HG03097 (cell line): ENCODE measurements at regions not wholly inside any gene's neighbourhood (a gene's known extent, or its start where the extent isn't known, plus 50 kb on each side); places are given as distances from the start of the nearest gene placed in this dataset.

Experiments
- ATAC-seq: cut with Tn5 transposase; IDR thresholded peaks from one replicate; pipeline ENCODE4 v1.9.1; 2021; ENCODE audit not compliant: unreplicated experiment, low FRiP score

DNA sequence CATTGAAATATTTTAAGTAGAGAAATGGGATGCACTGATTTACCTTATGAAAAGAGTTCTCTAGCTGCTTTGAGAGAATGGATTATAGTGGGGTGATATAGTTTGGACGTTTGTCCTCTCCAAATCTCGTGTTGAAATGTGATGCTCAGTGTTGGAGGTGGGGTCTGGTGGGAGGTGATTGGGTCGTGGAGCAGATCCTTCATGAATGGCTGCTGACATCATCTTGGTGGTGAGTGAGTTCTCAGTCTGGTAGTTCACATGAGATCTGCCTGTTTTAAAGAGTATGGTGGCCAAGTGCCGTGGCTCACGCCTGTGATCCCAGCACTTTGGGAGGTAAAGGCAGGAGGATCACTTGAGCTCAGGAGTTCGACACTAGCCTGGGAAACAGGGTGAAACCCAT lies 58.7 kb upstream of the SH3RF3 start:
- ATAC-seq: no peak

DNA sequence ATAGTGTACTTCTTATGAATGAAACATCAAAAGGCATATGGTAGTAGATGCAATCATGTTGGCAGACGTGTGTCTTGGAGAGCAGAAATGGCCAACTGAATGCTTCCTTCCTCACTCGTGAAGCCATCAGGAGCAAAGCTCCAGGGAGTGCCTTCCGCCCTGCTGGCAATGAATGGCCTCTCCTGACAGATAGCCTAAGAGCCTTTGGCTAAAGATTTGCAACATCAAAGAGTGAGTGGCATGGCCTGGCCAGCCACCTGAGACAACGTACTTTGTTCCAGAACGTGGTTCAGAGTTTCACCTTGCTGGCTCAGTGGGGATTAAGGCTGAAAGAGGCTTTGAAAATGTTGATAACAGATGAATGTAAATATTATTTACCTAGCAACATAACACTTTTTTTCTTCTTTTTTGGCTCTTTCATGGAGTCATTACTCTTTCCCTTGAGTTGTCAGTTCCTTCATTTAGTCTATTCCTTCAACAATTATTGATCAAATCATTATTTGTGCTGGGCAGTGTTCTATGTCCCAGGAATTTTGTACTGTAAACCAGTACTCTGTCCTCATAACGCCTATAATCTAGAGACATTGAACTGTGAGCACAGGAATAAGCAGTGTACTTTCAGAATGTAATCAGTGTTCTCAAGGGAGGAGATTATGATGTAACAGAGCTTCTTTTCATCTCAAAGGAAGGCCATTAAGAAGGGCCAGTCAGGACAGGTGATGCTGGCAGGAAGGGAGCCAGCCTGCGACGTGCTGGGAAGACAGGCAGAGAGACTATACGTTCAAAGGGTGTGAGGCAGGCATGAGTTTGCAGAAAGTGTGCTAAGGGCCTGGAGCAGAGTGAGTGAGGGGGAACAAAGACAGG lies 59.4 kb upstream of the SH3RF3 start:
- no peak for ATAC-seq

DNA sequence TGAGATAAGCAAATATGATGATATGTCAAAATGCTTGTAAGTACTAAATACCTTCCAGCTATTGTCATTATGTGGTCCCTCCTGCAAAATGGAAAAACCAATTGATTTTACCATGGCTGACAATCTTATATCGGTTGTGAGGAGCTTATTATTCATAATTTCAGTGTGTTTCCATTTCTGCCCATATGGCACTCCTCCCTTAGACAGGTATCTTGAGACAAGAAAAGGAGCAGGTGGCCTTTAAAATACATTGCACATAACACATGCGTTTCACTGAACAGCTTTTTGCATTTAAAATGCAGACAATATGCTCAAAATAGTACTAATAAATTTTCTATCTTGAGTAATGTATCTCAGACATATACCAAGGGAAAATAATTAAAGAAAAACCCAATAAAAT lies 60.2 kb upstream of the SH3RF3 start:
- ATAC-seq: no peak

DNA sequence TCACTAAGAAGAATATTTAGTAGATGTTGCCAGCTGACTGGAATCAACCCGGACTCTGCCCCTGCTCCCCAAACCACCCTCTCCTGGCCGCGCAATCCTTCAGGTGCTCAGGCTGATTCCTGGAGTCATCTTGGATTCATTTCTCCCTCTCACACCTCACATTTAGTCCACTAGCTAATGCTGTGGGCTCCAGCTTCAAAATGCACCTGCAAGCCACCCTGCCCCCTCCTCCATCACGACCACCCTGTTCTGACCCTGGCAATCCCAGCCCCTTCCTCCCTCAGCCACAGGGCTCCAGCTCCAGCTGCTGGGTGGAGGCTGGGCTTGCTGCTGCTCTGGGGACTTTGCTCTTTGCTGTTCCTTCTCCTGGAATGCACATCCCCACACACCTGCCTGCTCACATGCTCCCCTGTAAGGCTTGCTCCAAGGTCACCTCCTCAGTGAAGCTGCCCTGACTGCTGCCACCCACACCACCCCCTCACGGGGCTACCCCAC lies 61.3 kb upstream of the SH3RF3 start:
- ATAC-seq: no peak

DNA sequence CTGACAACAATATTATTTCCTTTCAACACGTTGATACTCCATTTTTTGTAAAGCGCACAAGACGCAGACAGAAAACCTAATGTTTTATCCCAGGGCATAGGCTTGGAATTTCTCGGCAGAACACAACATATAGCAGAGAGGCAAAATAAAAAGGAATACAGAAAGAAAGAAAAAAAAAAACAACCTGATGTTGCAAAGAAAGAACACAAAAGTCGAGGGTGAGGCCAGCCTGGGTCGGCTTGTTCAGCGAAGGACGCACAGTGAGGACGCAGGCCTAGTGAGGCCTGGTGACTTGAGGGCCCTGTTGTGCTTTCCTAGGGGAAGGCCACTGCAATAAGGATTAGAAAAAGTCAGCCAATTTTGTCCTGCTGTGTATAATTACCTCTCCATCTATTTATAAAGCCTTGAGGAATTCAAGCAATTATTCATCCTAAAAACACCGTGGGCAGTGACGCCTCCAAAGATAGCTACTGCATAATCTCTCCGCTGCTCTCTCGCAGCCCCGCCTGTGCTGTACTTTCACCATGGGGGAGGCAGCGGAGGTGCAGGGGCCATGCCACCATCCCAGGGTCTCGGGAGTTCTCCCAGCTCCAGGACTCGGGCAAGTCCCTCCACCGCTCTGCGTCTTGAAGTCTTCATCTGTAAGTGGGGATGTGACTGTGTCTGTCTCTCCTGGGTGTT lies 61.9 kb upstream of the SH3RF3 start:
- ATAC-seq: no peak

DNA sequence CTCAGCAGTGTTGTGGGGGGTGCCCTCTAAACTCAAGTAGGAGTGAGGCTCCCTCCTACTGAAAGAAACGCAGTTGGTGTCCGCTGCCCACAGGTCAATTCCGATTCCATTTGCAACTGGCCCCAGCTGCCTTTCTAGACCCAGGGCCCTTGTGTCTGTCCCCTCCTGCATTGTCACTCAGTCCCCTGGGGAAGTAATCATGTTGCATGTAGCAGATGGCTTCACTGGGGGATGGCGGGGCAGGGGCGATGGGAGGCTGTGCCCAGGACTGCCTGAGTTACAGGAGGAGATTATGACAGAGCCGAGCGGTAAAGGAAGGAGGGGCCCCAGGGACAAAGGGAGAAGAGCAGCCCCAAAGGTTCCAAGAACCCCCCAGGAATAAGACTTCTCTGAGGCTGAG lies 62.5 kb upstream of the SH3RF3 start:
- no peak for ATAC-seq

DNA sequence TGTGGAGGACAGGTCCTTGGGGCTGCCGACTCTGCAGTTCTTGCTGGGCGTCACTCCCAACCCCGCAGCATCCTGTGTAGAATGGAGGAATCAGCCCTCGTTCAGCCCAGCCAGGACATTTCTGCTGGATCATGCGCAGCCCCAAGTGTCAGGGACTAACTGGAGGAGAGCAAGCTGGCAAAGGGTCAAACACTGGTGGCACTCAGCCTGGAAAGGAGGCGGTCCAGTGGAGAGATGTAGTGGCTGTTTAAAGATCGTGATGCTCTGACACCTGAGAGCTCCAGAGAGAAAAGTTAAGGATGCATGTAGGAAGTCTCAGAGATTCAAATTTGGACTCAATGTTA lies 63.6 kb upstream of the SH3RF3 start:
- no peak for ATAC-seq

DNA sequence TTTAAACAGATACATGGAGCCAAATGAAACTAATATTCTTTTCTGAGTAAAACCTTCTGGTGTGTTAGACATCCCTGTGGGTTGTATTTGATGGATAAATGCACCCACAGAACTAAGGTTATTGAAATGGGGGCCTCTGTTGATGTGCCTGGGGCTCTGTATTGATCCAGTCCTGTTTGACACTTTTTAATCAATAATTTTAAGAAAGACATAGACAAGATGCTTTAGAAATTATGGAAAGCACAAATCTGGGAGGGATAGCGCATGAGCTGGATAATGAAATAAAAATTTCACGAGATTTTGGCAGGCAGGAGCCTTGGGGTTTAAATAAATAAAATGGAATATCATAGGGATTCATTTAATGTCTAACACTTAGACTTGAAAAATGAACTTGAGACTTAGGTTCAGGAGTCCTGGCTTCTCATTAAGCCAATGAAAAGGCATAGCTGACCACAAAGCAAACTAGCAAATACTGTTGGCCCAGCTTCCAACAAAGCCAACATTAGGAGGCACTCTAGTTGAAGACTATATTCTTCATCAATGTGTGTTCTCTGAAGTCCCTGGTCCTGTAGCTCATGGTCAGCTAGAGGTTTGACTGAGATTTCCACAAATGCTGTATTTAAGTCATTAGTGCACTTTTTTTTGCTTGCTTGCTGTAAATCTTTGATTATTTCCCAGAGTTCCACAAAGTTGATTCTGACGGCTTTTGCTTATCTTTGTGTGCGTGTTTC lies 64.2 kb upstream of the SH3RF3 start:
- no peak for ATAC-seq

DNA sequence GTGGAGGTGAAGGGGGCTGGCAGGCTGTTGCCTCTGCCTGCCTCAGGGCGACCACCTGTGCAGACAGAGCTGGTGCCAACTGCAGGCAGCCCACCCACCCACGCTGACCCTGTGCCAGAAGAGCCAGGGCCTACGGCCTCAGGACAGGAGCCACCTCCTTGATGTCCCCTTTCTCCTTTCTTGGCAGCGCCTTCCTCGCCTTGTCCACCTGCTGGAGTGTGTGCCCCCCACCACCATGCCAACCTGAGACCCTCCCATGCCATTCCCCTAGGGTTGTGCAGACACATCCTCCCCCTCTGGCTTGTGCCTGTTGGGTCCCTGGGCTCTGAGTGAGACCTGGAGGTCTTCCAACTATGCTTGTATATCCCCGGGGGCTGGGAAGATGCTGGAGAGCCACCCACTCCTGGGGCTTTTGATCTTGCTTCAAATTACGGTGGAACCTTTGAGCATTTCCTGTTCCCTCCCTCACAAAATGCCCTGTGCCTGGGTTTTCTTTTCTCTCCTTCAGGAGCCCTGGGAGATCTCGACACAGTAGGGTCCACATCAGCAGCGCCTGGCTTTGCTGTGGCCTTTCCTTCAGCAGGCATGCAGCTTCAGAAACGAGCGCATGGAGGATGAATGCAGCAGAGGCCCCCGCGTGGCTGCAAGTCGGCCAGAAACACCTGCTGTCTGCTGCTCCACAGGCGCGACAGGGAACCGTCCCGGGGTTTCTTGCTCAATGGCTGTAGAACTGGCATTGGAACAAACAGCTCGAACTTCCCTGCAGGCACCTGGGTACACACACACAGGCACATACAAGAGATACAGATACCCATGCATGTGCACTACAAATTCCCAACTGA lies 65.9 kb upstream of the SH3RF3 start:
- ATAC-seq: no peak

DNA sequence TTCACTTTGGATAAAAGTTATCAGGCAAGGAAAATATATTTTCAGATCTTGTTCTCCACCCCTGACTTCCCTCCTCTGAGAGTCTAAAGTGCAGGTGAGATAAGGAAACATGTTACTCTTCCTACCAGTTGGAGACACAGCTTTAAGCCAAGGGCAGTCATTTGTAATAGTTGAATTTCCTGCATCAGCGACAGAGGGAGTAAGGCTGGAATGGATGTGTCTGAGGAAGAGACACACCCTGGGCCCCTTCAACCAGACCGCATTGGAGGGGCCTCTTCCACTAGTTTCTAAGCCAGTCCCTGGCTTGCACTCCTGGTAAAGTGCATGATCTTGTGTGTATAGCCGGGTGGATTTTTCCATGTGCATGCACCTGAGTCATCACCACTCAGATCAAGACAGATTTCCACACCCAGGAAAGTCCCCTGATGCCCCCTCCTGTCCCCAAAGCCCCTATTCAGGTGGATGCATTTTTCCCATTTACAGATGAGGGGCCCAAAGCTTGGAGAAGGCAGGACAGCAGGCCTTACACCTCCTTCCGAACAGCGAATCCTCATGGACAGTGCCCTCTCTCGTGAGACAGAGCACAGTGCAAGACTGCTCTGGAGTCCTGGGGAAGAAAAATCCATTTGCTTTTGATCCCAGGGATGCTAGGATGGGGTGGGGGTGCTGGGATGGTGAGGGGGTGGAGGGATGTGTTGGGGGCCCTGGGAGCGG lies 66.7 kb upstream of the SH3RF3 start:
- no peak for ATAC-seq

DNA sequence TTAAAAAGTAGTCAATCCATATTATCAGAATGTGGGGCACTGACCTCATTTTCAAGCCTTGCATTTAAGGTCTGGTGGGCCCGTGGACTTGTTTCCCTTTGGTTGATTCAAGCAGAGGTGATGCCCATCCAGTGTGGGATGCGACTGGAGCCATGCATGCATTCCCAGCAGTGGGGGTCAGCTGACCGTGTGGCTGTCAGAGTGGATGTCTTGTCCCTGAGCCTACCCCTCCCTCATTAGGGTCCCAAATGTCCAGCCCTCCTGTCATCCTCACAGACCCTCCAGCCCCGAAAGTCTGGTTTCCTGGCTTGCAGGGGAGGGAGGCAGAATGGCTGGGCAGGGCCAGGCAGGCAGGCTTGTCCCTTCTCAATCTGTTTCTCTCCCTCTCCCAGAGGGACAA lies 67.3 kb upstream of the SH3RF3 start:
- ATAC-seq: no peak

DNA sequence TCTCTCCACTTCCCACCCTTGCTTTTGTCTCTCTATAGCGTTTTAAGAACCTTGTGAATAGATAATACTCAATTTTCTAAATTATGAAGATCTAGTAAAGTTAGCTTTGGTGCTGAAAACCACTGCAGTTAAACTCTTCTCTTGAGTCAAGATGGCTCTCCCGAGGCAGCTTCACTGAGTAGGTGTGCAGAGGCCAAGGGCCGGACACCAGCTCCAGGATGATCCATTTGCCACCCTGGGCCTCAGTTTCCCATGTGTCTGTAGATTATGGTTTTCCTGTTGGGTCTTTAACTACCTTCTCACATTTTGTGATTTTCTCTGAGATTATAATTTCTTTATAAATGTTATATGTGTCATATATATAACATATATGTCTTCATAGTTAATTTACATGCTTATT lies 68.5 kb upstream of the SH3RF3 start:
- ATAC-seq: no peak

DNA sequence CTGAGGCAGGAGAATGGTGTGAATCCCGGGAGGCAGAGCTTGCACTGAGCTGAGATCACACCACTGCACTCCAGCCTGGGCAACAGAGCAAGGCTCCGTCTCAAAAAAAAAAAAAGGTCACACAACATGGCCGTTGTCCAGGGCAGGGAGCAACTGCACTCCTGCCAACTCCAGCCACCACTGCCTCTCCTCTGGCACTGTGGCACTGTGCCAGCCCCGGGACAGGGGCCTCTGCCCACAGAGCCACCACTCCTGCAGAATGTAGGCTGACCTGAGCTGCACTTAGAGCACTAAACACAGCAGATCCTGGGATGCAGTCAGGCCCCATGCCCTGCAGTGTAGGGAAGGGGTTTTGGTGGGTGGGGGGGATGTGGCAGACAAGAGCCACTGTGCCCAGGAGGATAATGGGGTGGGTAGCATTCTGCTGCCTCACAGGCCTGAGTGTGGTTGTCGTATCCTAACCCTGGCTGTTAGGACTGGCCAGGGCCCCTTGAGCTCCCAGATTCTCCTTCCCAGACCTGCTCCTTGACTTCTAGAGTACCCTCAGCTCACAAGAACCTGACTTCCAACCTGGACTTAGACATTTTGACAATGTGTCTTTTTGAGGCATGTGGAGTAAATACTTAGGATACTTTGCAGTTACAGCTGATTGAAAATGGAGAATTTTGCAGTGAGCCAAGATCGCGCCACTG lies 69.4 kb upstream of the SH3RF3 start:
- ATAC-seq: no peak

DNA sequence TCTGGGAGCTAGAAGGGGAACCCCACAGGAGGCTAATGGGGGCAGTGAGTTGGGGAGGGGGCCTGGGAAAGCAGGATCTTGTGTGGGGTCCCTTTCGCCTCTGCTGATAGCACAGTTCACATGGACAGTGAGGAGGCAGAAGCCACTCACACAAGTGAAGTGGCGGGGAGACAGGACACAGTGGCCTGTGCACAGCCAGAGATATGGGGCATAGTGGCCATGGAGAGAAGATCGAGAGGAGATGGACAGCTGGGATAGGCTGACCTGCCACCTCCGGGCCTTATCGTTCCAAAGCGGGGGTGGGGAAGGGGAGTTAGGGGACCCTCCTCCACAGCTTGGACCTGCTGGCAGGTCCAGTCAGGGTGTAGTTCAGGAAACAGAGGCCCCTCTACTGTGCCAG lies 69.8 kb upstream of the EDAR start:
- ATAC-seq: no peak

DNA sequence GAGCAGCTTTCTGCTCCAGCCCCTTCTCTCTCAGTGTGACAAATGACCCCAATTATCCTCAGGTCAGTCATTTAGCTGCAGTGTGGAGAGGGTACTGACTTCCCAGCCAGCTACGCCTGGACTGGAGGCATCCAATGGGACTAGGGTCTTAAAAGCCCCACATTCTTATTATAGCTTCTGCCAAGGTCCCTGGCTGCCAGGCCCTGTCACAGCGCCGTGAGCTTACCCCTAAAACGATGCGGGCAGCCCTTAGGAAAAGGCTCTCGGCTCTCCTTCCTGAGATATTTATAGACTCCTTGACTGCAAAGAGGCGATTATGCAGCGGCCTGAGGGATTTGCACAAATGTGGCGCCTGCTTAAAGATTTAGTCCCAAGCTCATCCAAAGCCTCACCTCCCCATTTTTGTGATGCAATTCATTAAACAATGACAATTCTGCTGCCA lies 69.2 kb upstream of the EDAR start:
- no peak for ATAC-seq

DNA sequence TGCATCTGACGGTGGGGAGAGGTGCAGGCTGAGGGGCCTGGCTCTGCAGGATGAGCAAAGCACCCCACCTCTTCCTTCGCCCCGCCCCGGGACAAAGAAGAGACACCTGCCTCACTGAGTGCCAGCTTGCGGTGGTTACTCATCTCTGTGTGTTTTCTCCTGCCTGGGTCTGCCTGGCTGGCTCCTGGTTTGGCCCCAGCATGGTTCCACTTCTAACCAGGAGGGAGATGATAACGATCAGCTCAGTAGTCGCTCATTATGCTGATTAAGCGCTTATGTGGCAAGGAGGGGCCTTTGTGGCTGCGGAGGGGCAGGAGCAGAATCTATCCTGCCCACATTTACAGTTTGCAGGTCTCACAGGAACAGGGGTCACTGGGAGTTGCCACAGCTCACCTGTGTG lies 68.7 kb upstream of the EDAR start:
- no peak for ATAC-seq

DNA sequence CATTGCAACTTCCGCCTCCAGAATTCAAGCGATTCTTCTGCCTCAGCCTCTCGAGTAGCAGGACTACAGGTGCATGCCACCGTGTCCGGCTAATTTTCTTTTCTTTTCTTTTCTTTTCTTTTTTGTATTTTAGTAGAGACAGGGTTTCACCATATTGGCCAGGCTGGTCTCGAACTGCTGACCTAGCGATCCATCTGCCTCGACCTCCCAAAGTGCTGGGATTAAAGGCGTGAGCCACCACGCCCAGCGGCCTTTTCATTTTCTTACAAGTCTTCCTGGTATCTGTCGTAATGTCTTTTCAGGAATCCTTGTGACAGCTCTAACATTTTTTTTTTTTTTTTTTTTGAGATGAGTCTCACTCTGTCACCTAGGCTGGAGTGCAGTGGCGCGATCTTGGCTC lies 66.4 kb upstream of the EDAR start:
- ATAC-seq: no peak

DNA sequence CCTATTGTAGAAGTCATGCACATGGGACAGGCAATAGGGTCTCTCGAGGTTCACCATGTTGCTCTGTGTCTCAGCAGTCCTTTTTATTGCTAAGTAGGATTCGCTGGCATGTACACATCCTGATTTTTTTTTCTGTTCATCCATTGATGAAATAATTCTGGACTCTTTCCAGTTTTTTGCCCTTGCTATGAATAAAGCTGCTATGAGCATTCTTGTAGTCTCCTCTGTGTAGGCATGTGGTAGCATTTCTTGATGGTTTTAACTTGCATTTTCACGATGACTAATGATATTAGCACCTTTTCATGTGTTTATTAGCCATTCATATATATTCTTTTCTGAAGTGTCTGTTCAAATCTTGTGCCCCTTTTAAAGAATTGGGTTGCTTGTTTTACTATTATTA lies 65.8 kb upstream of the EDAR start:
- ATAC-seq: no peak

DNA sequence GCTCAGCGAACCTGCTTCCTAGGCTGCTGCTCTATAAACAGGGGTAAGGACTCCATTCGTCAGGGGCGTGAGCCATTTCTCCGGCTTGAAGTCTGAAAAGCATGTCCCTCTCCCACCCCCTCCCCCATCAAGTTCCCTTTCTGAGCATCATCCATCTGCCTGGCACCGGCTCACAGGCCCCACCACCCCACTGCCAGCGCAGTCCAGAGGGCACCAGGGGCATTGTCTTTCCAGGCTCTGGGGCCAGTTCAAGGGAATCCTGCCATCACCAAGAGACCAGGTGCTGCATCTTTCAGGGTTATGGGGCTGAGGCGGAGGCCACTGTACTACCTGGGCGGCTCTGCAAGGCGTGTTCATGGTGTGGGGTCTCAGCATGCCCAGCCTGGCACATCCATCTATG lies 64.7 kb upstream of the EDAR start:
- no peak for ATAC-seq
